ENCODE measurements at regions not wholly inside any gene's neighbourhood (a gene's known extent, or its start where the extent isn't known, plus 50 kb on each side); places are given as distances from the start of the nearest gene placed in this dataset.

- no peak for DNase-seq (ENCODE audit: low read depth)
These were observed 396.1 kb upstream of the PLXNA2 start for GRCh38 chr1:208640295-208640694.

- no peak for DNase-seq (ENCODE audit: low read depth)
These were observed 397.5 kb upstream of the PLXNA2 start for GRCh38 chr1:208641579-208642280.

- no peak for DNase-seq (ENCODE audit: low read depth)
These were observed 398.9 kb upstream of the PLXNA2 start for GRCh38 chr1:208643005-208643597.

- DNase-seq (ENCODE audit: low read depth), result no peak
These were observed 400.4 kb upstream of the PLXNA2 start for GRCh38 chr1:208644401-208645160.

- no peak for DNase-seq (ENCODE audit: low read depth)
These were observed 402.2 kb upstream of the PLXNA2 start for GRCh38 chr1:208646431-208646830.

GRCh38 chr1:208648146-208648545 is 404.0 kb upstream of the PLXNA2 start:
- DNase-seq (ENCODE audit: low read depth), result no peak

- no peak for DNase-seq (ENCODE audit: low read depth)
These were observed 408.3 kb upstream of the PLXNA2 start for GRCh38 chr1:208652296-208653160.

- DNase-seq (ENCODE audit: low read depth), result no peak
These were observed 409.2 kb upstream of the PLXNA2 start for GRCh38 chr1:208653426-208653825.

- DNase-seq (ENCODE audit: low read depth), result no peak
These were observed 410.1 kb upstream of the PLXNA2 start for GRCh38 chr1:208654241-208654640.

- DNase-seq (ENCODE audit: low read depth), result no peak
These were observed 421.8 kb upstream of the PLXNA2 start for GRCh38 chr1:208665936-208666335.

- DNase-seq (ENCODE audit: low read depth), result no peak
These were observed 424.8 kb upstream of the PLXNA2 start for GRCh38 chr1:208668991-208669390.

GRCh38 chr1:208670778-208671177 is 426.6 kb upstream of the PLXNA2 start:
- DNase-seq (ENCODE audit: low read depth), result no peak

GRCh38 chr1:208681878-208682663 is 437.9 kb upstream of the PLXNA2 start:
- DNase-seq (ENCODE audit: low read depth), result no peak

- DNase-seq (ENCODE audit: low read depth), result no peak
These were observed 438.5 kb upstream of the PLXNA2 start for GRCh38 chr1:208682664-208683013.

- DNase-seq (ENCODE audit: low read depth), result no peak
These were observed 439.0 kb upstream of the PLXNA2 start for GRCh38 chr1:208683141-208683540.

- no peak for DNase-seq (ENCODE audit: low read depth)
These were observed 440.0 kb upstream of the PLXNA2 start for GRCh38 chr1:208684192-208684591.

- no peak for DNase-seq (ENCODE audit: low read depth)
These were observed 442.4 kb upstream of the PLXNA2 start for GRCh38 chr1:208686592-208686991.

- no peak for DNase-seq (ENCODE audit: low read depth)
These were observed 444.6 kb upstream of the PLXNA2 start for GRCh38 chr1:208688656-208689315.

GRCh38 chr1:208691012-208691411 is 446.8 kb upstream of the PLXNA2 start:
- no peak for DNase-seq (ENCODE audit: low read depth)

- DNase-seq (ENCODE audit: low read depth), result no peak
These were observed 465.8 kb upstream of the PLXNA2 start for GRCh38 chr1:208709981-208710380.

GRCh38 chr1:208714323-208714722 is 470.1 kb upstream of the PLXNA2 start:
- no peak for DNase-seq (ENCODE audit: low read depth)
